Islet precursor cell (in vitro differentiated cells): ENCODE measurements at regions not wholly inside any gene's neighbourhood (a gene's known extent, or its start where the extent isn't known, plus 50 kb on each side); places are given as distances from the start of the nearest gene placed in this dataset.
"Not testable (repeated sequence)": the region's sequence is repeated elsewhere in the genome, so short reads cannot be mapped to it uniquely, and the experiment has no call there.

Source experiments
- DNase-seq: peaks from one replicate; pipeline ENCODE4 v3.0.0-alpha.2; 2018

DNA sequence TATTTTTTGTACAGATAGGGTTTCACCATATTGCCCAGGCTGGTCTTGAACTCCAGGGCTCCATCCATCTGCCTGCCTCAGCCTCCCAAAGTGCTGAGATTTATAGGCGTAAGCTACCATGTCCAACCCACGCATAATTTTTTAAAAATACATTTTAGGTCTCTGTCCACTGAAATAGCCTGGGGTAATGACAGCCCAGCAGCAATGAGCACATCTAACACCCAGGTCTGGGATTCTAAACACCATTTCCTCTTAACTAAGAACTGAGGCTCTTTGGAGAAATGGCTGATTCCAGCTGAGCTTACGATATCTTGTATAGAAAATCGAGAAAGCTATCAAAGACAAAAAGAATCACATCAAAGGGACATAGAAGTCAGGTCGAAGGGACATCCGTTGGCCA lies 245.3 kb downstream of the PARN start:
- no peak for DNase-seq

DNA sequence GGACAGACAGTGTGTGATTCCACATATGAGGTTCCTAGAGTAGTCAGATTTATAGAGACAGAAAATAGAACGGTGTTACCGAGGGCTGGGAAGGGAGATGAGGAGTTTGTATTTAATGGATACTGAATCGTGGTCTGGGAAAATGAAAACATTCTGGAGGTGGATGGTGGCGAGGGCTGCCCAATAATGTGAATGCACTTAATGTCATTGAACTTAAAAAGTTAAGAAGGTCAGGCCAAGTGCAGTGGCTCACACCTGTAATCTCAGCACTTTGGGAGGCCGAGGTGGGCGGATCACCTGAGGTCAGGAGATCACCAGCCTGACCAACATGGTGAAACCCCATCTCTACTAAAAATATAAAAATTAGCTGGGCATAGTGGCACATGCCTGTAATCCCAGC lies 246.2 kb downstream of the PARN start:
- not testable (repeated sequence) for DNase-seq

- no peak for DNase-seq
Measured at GRCh38 chr16:14378689-14379467, 251.2 kb downstream of the PARN start.

DNA sequence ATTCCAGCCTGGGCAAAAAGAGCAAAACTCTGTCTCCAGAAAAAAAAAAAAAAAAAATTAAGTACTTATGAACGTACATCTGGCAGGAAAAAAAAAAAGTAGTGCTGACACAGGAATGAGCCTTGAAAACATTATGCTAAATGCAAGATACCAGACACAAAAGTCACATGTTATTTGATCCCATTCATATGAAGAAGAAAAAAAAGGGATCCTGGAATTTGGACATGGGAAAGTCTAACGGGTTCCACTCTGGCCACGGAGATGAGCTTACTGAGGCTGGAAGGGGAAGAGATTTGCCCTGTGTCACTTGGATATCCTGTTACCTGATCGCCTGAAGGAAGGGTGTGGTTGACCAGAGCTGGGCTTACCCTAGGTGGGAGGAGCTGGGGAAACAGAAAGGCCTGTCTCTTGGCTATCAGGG lies 251.9 kb downstream of the PARN start:
- peak; percentile 74 for DNase-seq

- no peak for DNase-seq
Measured at GRCh38 chr16:14377326-14377725, 252.7 kb downstream of the PARN start.

- DNase-seq: no peak
Measured at GRCh38 chr16:14375132-14375491, 254.9 kb downstream of the PARN start.

GRCh38 chr16:14374451-14375131 lies 255.5 kb downstream of the PARN start:
- DNase-seq: no peak

DNA sequence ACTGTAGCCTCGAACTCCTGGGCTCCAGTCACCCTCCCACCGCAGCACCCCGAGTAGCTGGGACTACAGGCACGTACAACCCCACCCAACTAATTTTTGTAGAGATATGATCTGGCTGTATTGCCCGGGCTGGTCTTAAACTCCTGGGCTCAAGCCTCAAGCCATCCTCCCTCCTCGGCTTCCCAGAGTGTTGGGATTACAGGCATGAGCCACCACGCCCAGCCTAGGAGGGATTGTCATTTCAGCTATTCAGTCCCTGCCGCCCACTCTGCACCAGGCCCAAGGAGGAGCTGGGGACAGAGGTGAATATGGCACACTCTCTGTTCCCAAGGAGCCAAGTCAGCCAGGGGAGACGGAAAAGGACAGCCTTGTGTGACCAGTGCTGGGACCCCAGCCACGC lies 256.2 kb downstream of the PARN start:
- DNase-seq: peak; percentile 68

GRCh38 chr16:14373406-14373805 lies 256.7 kb downstream of the PARN start:
- no peak for DNase-seq

GRCh38 chr16:14372471-14372870 lies 257.6 kb downstream of the PARN start:
- no peak for DNase-seq

DNA sequence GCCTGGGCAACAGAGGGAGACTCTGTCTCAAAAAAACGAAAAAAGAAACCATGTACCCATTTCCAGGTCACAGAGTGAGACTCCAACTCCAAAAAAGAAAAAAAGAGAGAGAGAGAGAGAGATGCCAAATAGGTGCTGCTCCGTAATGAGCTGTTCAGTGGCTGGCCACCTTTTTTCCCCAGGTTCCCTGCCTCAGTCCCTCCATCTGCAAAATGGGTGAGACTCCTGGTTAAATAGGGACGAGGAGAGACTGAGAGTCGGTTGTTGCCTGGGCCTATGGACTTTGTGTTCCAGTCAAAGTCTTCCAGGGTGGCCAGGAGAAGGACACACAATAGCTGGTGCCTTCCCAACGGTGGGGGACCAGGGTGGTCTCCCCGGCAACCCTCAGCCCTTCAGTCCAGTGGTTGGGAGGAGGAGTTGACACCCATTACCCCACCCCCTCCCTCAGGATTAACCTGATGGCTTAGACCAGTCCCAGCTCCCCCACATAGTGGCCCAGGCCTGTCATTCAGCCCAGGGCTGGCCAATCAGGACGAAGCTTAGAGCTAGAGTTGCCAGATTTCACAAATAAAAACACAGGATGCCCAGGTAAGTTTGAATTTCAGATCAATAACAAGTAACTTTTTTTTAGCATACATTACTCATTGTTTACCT lies 258.2 kb downstream of the PARN start:
- no peak for DNase-seq

DNA sequence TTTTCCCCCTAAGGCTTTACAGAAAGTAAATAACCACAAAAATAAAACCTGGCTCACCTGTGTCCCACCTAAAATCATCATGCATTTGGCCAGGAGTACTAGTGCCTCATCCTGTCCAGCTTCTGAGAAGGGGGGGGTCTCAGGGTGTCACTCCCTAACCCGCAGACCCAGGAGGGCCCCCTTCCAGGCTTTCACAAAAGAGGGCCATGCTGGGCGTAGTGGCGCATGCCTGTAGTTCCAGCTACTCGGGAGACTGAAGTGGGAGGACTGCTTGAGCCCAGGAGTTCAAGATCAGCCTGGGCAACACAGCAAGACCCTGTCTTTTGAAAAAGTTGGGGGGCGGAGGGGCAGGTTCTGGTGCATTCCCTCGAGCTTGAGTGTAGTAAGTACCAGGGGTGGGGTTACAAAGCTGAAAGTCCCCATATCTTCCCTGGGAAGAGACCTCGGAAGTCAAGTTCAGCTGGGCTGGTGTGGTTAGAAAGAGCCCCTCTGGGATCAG lies 259.3 kb downstream of the PARN start:
- DNase-seq: no peak

DNA sequence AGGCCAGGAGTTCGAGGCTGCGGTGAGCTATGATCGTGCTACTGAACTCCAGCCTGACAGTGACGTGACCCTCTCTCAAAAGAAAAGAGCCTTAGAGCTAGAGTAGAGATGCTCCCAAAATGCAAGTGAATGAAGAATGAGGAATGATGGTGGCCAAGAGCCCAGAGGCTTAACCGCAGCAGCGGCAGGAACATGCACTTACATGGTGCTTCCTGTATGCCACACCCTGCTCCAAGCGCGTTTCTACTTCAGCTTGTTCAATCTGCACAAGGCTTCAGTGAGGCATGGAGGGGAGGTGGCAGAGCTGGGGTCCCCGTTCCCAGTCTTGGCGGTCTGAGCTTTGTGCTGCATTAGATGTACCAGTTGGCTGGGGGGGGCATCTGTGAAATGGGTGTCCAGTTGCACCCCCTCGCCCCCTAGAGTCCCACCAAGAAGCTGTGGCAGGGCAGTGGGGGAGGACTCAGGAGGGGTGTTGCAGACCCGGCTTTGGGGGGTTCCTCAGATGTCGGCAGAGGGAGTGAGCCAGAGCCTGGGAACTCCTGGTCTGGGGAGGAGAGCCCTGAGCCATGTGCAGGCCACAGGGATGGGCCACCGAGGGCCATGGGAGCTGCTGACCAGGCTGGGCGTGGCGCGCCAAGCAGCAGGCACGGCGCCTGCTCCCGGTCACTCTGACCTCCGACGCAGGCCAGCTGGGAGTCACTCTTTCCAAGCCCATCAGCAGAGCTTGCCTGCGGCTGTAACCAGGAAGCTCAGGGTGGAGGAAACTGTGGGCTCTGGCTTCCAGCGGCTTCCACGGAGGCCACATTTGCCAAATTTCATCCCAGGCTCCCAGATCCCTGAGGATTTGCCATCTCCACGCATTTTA lies 260.1 kb downstream of the PARN start:
- no peak for DNase-seq

- DNase-seq: no peak
Measured at GRCh38 chr16:14368399-14368798, 261.7 kb downstream of the PARN start.

GRCh38 chr16:14366974-14367707 lies 262.9 kb downstream of the PARN start:
- DNase-seq: no peak

DNA sequence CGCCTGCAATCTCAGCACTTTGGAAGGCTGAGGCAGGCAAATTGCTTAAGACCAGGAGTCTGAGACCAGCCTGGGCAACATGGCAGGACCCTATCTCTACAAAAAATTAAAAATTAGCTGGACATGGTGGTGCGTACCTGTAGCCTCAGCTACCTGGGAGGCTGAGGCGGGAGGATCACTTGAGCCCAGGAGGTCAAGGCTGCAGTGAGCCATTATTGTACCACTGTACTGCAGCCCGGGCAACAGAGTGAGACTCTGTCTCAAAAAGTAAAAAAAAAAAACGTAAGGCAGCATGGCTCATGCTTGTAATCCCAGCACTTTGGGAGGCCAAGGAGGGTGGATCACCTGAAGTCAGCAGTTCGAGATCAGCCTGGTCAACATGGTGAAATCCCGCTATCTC lies 263.6 kb downstream of the PARN start:
- DNase-seq: no peak

GRCh38 chr16:14365200-14365851 lies 264.7 kb downstream of the PARN start:
- no peak for DNase-seq

- DNase-seq: peak; percentile 82
Measured at GRCh38 chr16:14364386-14365199, 265.5 kb downstream of the PARN start.

DNA sequence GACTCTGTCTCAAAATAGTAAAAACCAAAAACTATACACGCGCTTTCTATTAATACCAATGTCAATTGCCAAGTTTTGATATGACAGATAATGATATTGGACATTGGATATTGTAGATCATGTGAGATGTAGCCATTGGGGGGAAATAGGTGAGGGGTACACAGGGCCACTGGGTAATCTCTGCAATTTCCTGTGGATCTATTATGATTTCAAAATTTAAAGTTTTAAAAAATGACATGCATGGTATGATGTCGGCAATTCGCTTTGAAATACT lies 266.0 kb downstream of the PARN start:
- no peak for DNase-seq

- no peak for DNase-seq
Measured at GRCh38 chr16:14362774-14363371, 267.2 kb downstream of the PARN start.
